ENCODE measurements at regions not wholly inside any gene's neighbourhood (a gene's known extent, or its start where the extent isn't known, plus 50 kb on each side); places are given as distances from the start of the nearest gene placed in this dataset.

- H3K27ac ChIP-seq (ENCODE audit: low read depth in 1 of 2, low read length in 2 of 2): no peak overlapping the region
- H3K36me3 Mint-ChIP-seq (ENCODE audit: low read depth): no peaks in the 10 kb centered on the region
- H3K4me3 ChIP-seq (ENCODE audit: low read length): no peak overlapping the region
- no peak for TF ChIP-seq CTCF (IDR thresholded peaks at IDR 0.05)
- intact Hi-C loops (cut with DNase I, micrococcal nuclease): no loop called here
- no peak overlapping the region for H3K27ac Mint-ChIP-seq
- POLR2A ChIA-PET: no interaction called here
- H3K9me3 ChIP-seq (ENCODE audit: control insufficient read depth in 1 of 2, insufficient read depth in 1 of 2, low read length in 2 of 2): peaks cover 0 to 12% of the 10 kb centered on the region in 2 experiments
- H3K4me3 Mint-ChIP-seq: no peak overlapping the region
- no peaks in the 10 kb centered on the region for H3K9me3 Mint-ChIP-seq
- ATAC-seq (ENCODE audit: poor library complexity) (no peak), DNase-seq (no peak)
- CTCF ChIA-PET: no interaction called here
- H3K4me1 Mint-ChIP-seq (ENCODE audit: low read depth): no peaks in the 10 kb centered on the region
- H3K36me3 ChIP-seq (ENCODE audit: insufficient read depth, low read length): no peaks in the 10 kb centered on the region
- H3K4me1 ChIP-seq (ENCODE audit: insufficient read depth, low read length): no peaks in the 10 kb centered on the region
- peaks cover 16% of the 10 kb centered on the region for H3K27me3 Mint-ChIP-seq
- no peaks in the 10 kb centered on the region for H3K27me3 ChIP-seq (ENCODE audit: control insufficient read depth in 1 of 2, insufficient read depth in 2 of 2, low read length in 2 of 2)
These were observed 178.5 kb upstream of the RNF32 start for GRCh38 chr7:156461881-156462665.

GRCh38 chr7:156460858-156461627 lies 179.5 kb upstream of the RNF32 start:
- no peaks in the 10 kb centered on the region for H3K9me3 Mint-ChIP-seq

GRCh38 chr7:156459582-156459981 lies 181.0 kb upstream of the RNF32 start:
- H3K9me3 Mint-ChIP-seq: no peaks in the 10 kb centered on the region
- H3K27ac ChIP-seq (ENCODE audit: low read depth in 1 of 2, low read length in 2 of 2): no peak overlapping the region

More at GRCh38 chr7:156460858-156461627, 179.5 kb upstream of the RNF32 start:
- Histone ChIP-seq H3K27me3 (ENCODE audit: control insufficient read depth in 1 of 2, insufficient read depth in 2 of 2, low read length in 2 of 2) (peaks cover 0 to 3% of the 10 kb centered on the region in 2 experiments), H3K4me1 (ENCODE audit: insufficient read depth, low read length) (no peaks in the 10 kb centered on the region), H3K36me3 (ENCODE audit: insufficient read depth, low read length) (no peaks in the 10 kb centered on the region), H3K27ac (ENCODE audit: low read depth in 1 of 2, low read length in 2 of 2) (no peak overlapping the region), H3K4me3 (ENCODE audit: low read length) (no peak overlapping the region), H3K9me3 (ENCODE audit: control insufficient read depth in 1 of 2, insufficient read depth in 1 of 2, low read length in 2 of 2) (peaks cover 0 to 16% of the 10 kb centered on the region in 2 experiments)
- no peak for TF ChIP-seq CTCF (IDR thresholded peaks at IDR 0.05)
- H3K36me3 Mint-ChIP-seq (ENCODE audit: low read depth): no peaks in the 10 kb centered on the region
- ChIA-PET POLR2A (no interaction called here), CTCF (no interaction called here)
- H3K4me3 Mint-ChIP-seq: no peak overlapping the region
- no peaks in the 10 kb centered on the region for H3K4me1 Mint-ChIP-seq (ENCODE audit: low read depth)
- ATAC-seq (ENCODE audit: poor library complexity) (no peak), DNase-seq (no peak)
- H3K27me3 Mint-ChIP-seq: peaks cover 20% of the 10 kb centered on the region
- intact Hi-C loops (cut with DNase I, micrococcal nuclease): no loop called here
- no peak overlapping the region for H3K27ac Mint-ChIP-seq

More at GRCh38 chr7:156459582-156459981, 181.0 kb upstream of the RNF32 start:
- Histone ChIP-seq H3K27me3 (ENCODE audit: control insufficient read depth in 1 of 2, insufficient read depth in 2 of 2, low read length in 2 of 2) (peaks cover 3 to 6% of the 10 kb centered on the region in 2 experiments), H3K4me3 (ENCODE audit: low read length) (no peak overlapping the region), H3K4me1 (ENCODE audit: insufficient read depth, low read length) (no peaks in the 10 kb centered on the region), H3K36me3 (ENCODE audit: insufficient read depth, low read length) (no peaks in the 10 kb centered on the region), H3K9me3 (ENCODE audit: control insufficient read depth in 1 of 2, insufficient read depth in 1 of 2, low read length in 2 of 2) (peaks cover 0 to 11% of the 10 kb centered on the region in 2 experiments)
- no peak for TF ChIP-seq CTCF (IDR thresholded peaks at IDR 0.05)
- Mint-ChIP-seq H3K27ac (no peak overlapping the region), H3K4me1 (ENCODE audit: low read depth) (no peaks in the 10 kb centered on the region), H3K27me3 (peaks cover 17% of the 10 kb centered on the region), H3K36me3 (ENCODE audit: low read depth) (no peaks in the 10 kb centered on the region), H3K4me3 (no peak overlapping the region)
- ATAC-seq (ENCODE audit: poor library complexity): no peak
- ChIA-PET CTCF (no interaction called here), POLR2A (no interaction called here)
- intact Hi-C loops (cut with DNase I, micrococcal nuclease): no loop called here
- DNase-seq: no peak

Measured in CD4-positive, alpha-beta T cell (primary cell).